ENCODE measurements at regions not wholly inside any gene's neighbourhood (a gene's known extent, or its start where the extent isn't known, plus 50 kb on each side); places are given as distances from the start of the nearest gene placed in this dataset.

GRCh38 chr2:128876986-128877983 lies 558.6 kb upstream of the HS6ST1 start:
- no peak for DNase-seq (ENCODE audit: low read depth in 4 of 4, low spot score in 3 of 4)

DNA sequence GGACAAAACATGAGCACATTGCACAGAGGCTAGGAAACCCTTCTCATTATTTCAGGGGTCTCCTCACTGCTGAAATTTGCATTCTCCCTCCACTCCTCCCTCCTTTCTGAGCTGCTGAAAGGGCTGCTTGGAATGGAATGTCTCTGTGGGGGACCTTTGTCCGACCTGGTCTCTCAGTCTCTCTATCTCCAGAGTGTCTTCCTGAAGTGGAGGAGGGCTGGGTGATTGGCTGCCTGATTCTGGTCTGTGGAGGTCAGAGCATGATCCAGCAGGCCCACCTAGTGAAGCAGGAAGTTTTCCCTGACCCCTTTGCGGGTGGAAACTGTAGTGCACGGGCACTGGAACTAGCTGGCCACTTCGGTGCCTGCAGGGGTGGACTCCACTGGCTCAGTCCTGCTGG lies 560.5 kb upstream of the HS6ST1 start:
- no peak for DNase-seq (ENCODE audit: low read depth in 4 of 4, low spot score in 3 of 4)

DNA sequence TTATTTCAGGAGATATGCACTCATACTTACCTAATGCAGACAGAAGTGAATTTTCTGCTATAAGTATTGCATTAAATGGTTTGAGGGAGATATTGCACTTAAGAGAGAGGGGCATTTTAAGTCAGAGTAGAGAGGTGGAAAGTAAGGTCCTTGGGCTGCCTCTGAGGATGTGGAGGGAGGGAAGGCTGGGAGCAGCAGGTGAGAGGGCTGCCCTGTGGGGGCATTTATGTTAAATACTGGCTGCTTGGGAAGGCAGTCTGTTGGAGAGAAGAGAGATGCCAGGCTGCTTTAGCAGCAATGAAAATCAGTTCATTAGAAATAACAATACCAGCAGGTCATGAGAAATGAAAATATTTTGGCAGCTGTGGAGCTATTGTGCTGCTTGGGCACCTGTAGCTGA lies 576.2 kb upstream of the HS6ST1 start:
- DNase-seq (ENCODE audit: low read depth in 4 of 4, low spot score in 3 of 4): no peak

DNA sequence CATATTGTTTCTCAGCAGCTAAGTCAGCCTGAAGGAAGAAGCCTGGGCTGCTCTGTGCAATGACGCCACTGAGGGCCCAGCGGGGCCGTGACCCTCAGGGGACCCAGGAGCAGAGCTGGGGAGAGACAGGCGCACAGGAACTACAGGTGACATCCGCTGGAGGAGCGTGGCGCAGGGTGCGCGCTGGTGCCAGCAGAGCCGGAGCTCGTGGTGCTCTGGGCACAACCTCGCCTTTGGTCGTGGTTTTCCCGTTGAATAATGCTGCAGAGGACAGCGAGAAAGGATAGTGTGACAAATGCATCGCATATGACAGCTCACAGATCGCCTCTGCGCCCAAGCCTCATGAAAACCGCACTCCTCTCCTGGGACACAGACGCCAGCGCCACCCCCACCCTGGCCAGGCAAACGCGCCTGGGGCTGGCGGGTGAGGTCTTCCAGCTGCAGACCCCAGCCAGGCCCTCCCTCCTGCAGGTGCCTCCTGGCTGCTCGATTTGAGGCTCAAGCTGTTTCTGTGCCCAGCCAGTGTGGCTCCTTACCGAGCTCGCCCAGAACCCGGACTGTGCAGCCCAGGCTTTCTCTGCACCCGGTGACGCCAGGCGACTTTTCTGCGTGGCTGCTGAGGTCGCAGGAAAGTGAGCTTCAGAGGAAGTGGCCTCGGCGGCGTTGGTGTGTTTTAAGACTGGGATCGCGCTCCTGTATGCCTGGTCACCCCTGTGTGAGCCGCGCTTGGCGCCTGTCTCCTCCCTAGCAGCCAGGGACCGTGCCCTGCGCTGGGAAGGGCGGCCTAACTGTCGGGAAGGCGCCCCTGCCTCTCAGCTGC lies 583.1 kb upstream of the HS6ST1 start:
- DNase-seq (ENCODE audit: low read depth in 4 of 4, low spot score in 3 of 4): peak in 2 of 4 donors; percentile 2 to 23

DNA sequence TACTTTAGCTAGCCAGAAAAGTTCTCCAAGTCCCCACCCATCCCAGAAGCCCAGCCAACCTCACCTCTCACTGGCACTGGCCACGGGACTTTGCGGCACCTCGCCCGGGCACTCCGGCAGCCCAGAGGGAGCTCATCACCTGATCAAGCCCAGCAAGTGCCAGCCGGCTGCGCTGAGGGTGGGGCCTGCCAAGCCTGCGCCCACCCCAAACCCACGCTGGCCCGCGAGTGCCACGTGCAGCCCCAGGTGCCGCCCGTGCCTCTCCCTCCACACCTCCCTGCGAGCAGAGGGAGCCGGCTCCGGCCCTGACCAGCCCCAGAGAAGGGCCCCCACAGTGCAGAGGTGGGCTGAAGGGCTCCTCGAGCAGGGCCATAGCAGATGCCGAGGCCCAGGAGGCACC lies 585.0 kb upstream of the HS6ST1 start:
- no peak for DNase-seq (ENCODE audit: low read depth in 4 of 4, low spot score in 3 of 4)

DNA sequence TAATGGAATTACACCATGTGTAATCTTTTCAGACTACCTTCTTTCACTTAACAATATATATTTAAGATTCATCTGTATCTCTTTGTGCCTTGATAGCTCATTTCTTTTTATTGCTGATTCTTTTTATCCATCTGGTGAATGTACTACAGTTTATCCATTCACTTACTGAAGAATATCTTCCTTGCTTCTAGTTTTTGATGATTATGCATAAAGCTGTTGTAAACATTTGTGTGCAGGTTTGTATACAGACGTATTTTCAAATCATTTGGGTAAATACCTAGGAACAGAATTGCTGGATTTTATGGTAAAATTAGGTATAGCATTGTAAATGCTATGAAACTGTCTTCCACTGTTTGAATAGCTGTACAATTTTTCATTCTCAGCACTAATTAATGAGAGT lies 592.6 kb upstream of the HS6ST1 start:
- DNase-seq (ENCODE audit: low read depth in 4 of 4, low spot score in 3 of 4): no peak

DNA sequence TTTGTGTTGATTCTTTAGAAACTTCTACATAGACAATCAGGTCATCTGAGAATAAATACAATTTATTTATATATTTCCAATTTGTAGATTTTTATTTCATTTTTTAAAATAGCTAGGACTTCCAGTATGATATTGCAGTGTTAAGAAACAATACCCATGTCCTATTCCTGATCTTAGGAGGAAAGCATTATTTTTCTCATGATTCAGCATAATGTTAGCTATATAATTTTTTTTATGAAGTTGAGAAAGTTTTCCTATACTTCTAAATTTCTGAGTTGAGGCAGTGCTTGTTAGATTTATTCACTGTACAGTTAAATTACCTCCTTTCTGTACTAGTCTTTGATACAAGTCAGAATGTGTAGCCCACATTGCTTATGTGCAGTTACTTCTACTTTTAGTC lies 595.7 kb upstream of the HS6ST1 start:
- no peak for DNase-seq (ENCODE audit: low read depth in 4 of 4, low spot score in 3 of 4)

DNA sequence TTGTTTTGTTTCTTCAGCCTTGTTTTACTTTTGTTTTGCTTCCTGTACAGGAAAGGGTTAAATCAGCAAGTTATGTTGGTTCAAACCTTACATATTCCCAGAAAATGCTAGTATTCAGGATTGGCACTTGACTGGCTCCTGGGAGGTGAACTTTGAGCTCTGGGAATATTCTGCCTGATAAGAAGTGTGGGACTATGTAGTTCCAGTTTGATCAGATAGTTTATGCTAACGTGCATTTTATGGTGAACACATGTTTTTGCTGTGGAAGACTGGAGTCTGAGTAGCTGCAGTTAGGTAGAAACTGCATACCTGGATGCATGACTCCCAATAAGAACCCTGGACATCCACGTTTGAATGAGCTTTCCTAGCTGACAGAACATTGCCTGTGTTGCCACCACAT lies 603.1 kb upstream of the HS6ST1 start:
- no peak for DNase-seq (ENCODE audit: low read depth in 4 of 4, low spot score in 3 of 4)

DNA sequence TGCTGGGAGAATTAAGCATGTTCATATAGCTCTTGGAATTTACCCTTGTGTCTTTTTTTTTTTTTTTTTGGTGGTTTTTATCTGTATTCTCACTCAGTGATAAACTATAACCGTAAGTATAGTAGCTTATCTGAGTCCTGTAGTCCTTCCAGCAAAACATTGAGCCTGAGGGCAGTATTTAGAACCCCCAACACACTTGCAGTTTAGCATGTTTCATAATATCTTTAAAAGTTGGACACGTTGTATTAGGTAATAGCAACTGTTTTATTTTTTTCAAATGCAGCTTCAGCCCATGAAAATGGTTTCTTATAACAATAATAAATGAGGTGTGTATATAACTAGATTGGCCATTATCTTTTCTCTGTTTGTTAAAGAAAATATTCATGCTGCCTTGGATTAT lies 603.5 kb upstream of the HS6ST1 start:
- DNase-seq (ENCODE audit: low read depth in 4 of 4, low spot score in 3 of 4): no peak

GRCh38 chr2:128925631-128926030 lies 607.0 kb upstream of the HS6ST1 start:
- no peak for DNase-seq (ENCODE audit: low read depth in 4 of 4, low spot score in 3 of 4)

- no peak for DNase-seq (ENCODE audit: low read depth in 4 of 4, low spot score in 3 of 4)
Measured at GRCh38 chr2:128930101-128930500, 611.4 kb upstream of the HS6ST1 start.

- DNase-seq (ENCODE audit: low read depth in 4 of 4, low spot score in 3 of 4): no peak
Measured at GRCh38 chr2:128940378-128940777, 621.7 kb upstream of the HS6ST1 start.

DNA sequence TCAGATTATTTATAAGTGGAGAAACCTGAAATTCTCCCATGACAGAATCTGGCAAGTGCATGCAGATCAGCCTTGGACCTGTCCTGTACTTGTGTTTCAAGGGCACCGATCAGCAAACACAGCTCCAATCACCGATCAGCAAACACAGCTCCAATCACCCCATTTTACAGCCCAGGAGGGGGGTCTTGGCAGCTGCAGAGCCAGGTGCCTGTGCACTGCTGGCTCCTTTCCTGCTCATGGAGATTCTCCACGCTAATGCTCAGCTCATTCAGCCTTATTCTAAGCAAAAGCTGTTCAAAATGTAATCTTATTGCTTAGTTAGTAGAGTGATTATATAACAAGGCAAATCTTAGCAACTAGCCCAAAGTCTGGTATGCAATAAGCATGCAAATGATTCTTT lies 623.1 kb upstream of the HS6ST1 start:
- DNase-seq (ENCODE audit: low read depth in 4 of 4, low spot score in 3 of 4): no peak

GRCh38 chr2:128949360-128949759 lies 630.7 kb upstream of the HS6ST1 start:
- DNase-seq (ENCODE audit: low read depth in 4 of 4, low spot score in 3 of 4): no peak

DNA sequence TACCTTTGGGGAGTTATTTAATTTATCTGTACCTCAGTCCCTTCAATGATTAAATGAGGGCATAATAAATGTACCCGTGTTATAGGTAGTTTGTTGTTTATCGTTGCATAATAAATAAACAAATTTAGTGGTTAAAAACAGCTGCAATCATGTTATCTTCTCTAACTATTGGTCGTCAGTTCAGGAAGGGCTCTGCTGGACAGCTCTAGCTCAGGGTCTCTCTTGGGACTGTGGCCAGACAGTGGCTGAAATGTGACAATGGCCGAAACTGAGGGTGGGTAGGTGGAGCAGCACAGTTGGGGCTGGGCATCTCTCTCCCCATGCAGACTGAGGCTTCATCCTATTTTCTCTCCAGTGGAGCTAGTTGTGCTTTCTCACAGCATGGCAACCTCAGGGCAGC lies 632.1 kb upstream of the HS6ST1 start:
- DNase-seq (ENCODE audit: low read depth in 4 of 4, low spot score in 3 of 4): no peak

GRCh38 chr2:128958241-128958640 lies 639.6 kb upstream of the HS6ST1 start:
- DNase-seq (ENCODE audit: low read depth in 4 of 4, low spot score in 3 of 4): no peak

DNA sequence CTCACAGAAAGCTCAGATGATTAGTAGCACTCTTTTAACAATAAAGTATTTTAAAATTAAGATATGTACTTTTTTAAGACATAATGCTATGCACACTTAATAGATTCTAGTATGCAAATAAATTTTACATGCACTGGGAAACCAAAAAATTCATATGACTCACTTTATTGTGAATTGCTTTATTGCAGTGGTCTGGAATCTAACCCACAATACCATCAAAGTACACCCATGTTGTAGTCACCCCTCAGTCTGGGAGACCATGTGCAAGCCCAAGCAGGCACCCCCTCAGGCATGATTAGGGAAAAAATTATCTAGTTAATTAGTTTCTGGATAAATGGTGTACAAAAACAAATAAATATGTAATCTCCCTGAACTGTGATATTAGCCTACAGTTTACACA lies 649.0 kb upstream of the HS6ST1 start:
- DNase-seq (ENCODE audit: low read depth in 4 of 4, low spot score in 3 of 4): no peak

GRCh38 chr2:128969374-128969773 lies 650.7 kb upstream of the HS6ST1 start:
- DNase-seq (ENCODE audit: low read depth in 4 of 4, low spot score in 3 of 4): no peak

DNA sequence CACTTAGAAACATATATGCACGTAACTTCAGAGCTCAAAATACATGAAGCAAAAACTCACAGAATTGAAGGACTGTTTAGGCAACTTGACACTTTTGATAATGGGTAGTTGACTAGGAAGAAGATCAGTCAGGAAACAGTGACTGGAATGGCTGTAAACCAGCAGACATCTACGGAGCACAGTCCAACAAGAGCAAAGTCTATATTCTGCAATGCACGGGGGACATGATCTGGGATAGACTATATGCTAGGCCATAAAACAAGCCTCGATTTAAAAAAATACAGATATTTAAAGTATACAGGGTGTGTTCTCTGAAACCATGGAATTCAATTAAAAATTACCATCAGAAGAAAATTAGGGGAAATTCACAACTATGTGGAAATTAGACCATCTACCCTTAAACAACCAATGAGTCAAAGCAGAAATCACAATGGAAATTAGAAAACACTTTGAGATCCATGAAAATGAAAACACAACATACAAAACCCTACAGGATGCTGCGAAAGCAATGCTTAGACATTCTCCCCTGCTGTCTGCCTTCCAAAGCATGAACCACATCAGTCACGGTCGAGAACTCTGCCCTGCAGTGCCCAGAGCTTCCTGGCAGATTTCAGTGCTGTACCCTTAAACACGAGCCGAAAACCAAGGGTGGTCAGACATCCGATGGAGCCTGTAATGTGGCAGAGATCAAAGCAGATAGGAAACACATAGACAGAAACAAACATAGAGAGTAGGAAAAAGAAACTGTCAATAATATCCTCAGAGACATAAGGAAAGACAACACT lies 651.9 kb upstream of the HS6ST1 start:
- DNase-seq (ENCODE audit: low read depth in 4 of 4, low spot score in 3 of 4): no peak

GRCh38 chr2:128973566-128973965 lies 654.9 kb upstream of the HS6ST1 start:
- no peak for DNase-seq (ENCODE audit: low read depth in 4 of 4, low spot score in 3 of 4)

GRCh38 chr2:128978212-128978611 lies 659.5 kb upstream of the HS6ST1 start:
- DNase-seq (ENCODE audit: low read depth in 4 of 4, low spot score in 3 of 4): no peak
